GM13977 (cell line): ENCODE measurements at regions not wholly inside any gene's neighbourhood (a gene's known extent, or its start where the extent isn't known, plus 50 kb on each side); places are given as distances from the start of the nearest gene placed in this dataset.

Experiments
- DNase-seq: peaks from one replicate; pipeline ENCODE4 v3.0.0; 2012; ENCODE audit warnings: low spot score
- CTCF ChIP-seq: IDR thresholded peaks from 2 replicates; pipeline ENCODE4 v1.5.1; 2012; ENCODE audit warnings: mild to moderate bottlenecking, control low read depth; ENCODE audit not compliant: insufficient read depth; ENCODE audit errors: extremely low read depth, missing control alignments
- in situ Hi-C: fragments of 300-500 bp; cut with MboI; formaldehyde crosslinking; loops from one replicate; pipeline ENCODE4 v1.12.0; 2022; ENCODE audit warnings: low sequenced_read_pairs, low pct_unique_long_range_greater_than_20kb, mixed read lengths, inconsistent platforms; ENCODE audit not compliant: unreplicated experiment

GRCh38 chr5:90306613-90307012, 102.9 kb downstream of the CETN3 start:
- in situ Hi-C loops: no loop called here
- no peak for DNase-seq
- no peak for TF ChIP-seq CTCF

GRCh38 chr5:90305041-90305720, 104.4 kb downstream of the CETN3 start:
- no peak for DNase-seq
- TF ChIP-seq CTCF: no peak
- in situ Hi-C loops: no loop called here

- in situ Hi-C loops: no loop called here
- TF ChIP-seq CTCF: no peak
- no peak for DNase-seq
These were observed 108.3 kb downstream of the CETN3 start for GRCh38 chr5:90301248-90301647.

- TF ChIP-seq CTCF: no peak
- DNase-seq: no peak
- in situ Hi-C loops: no loop called here
These were observed 112.4 kb downstream of the CETN3 start for GRCh38 chr5:90297045-90297764.

GRCh38 chr5:90294604-90295003, 115.0 kb downstream of the CETN3 start:
- DNase-seq: no peak
- TF ChIP-seq CTCF: no peak
- in situ Hi-C loops: no loop called here

- in situ Hi-C loops: no loop called here
- TF ChIP-seq CTCF: no peak
- DNase-seq: no peak
These were observed 115.6 kb downstream of the CETN3 start for GRCh38 chr5:90293931-90294330.

- DNase-seq: no peak
- in situ Hi-C loops: no loop called here
These were observed 118.9 kb downstream of the CETN3 start for GRCh38 chr5:90290648-90291047.

More at GRCh38 chr5:90290648-90291047, 118.9 kb downstream of the CETN3 start:
- no peak for TF ChIP-seq CTCF
